Heart left ventricle (tissue), 13 donors: ENCODE measurements at regions not wholly inside any gene's neighbourhood (a gene's known extent, or its start where the extent isn't known, plus 50 kb on each side); places are given as distances from the start of the nearest gene placed in this dataset.
"Not testable (repeated sequence)": the region's sequence is repeated elsewhere in the genome, so short reads cannot be mapped to it uniquely, and the experiment has no call there.

Experiments used
- POLR2A ChIP-seq, 2 donors: fragments of 450-650 bp; IDR thresholded peaks; one replicate each; pipeline ENCODE4 v1.6.1; 2017; ENCODE audit warnings: antibody characterized with exemption in 2 of 2, mild to moderate bottlenecking in 2 of 2, moderate library complexity in 2 of 2
- TF ChIP-seq, protein P1 (sequence below), 12 donors: fragments of 200-600 bp; sonication (generic) in 4 of 12; IDR thresholded peaks; one replicate each; pipeline versions ENCODE4 v1.5.0 to v1.8.0; 2018 to 2022; ENCODE audit warnings: antibody characterized with exemption in 12 of 12, mild to moderate bottlenecking in 5 of 12
- donor health status: ischemic (EF 13 %, LVEDD 7.1; RV severe dilation, severe dysfunction).
- donor health status: DM: no; HTN: yes; CAD: no.
- donor health status: DM: no; HTN: no; CAD: no.
- donor health status: ischemic (EF 25% LVEDD 6.9; RV normal size, moderate dysfunction).
- donor health status: ischemic (EF 25% LVEDD 5.7; RV mildly dilated, moderate dysfunction).
- donor health status: ischemic (EF 35%, LVEDD 5.7; RV mildly dilated, moderate dysfunction).
- donor health status: nonischemic (EF 11% LVEDD 7.7; RV severe dilation, severe dysfunction).
- donor health status: DM: yes; HTN: yes; CAD: no.
- donor health status: PGD.
- donor health status: ischemic (EF 29% LVEDD 5.4; RV normal size, mild dysfunction).
- donor health status: nonischemic (EF 23%, LVEDD 6.1; RV moderate dilation, normal function).

DNA sequence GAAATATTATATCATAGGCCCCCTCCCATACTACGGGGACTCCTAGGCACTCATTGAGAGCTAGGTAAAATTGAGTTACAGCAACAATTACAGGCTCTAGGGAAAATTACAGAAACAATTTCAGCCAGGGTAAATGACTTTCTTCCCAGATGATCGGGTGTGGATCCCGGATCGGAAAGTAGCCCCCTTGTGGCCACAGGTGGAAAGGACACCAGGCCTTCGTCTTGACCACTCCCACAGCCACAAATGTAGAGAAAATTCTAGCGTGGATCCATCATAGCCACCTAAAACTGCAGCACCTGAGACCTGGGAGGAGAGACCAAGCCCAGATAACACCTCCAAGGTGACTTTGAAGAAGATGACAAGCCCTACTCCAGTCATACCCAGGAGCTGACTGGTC lies 142.6 kb downstream of the TSPY2 start:
- TF ChIP-seq, protein P1, sequence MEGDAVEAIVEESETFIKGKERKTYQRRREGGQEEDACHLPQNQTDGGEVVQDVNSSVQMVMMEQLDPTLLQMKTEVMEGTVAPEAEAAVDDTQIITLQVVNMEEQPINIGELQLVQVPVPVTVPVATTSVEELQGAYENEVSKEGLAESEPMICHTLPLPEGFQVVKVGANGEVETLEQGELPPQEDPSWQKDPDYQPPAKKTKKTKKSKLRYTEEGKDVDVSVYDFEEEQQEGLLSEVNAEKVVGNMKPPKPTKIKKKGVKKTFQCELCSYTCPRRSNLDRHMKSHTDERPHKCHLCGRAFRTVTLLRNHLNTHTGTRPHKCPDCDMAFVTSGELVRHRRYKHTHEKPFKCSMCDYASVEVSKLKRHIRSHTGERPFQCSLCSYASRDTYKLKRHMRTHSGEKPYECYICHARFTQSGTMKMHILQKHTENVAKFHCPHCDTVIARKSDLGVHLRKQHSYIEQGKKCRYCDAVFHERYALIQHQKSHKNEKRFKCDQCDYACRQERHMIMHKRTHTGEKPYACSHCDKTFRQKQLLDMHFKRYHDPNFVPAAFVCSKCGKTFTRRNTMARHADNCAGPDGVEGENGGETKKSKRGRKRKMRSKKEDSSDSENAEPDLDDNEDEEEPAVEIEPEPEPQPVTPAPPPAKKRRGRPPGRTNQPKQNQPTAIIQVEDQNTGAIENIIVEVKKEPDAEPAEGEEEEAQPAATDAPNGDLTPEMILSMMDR (IDR thresholded peaks at IDR 0.05): not testable (repeated sequence)
- TF ChIP-seq POLR2A (IDR thresholded peaks at IDR 0.05): not testable (repeated sequence)
